Stimulated activated CD8-positive, alpha-beta memory T cell treated with anti-CD3 and anti-CD28 coated beads, Interleukin-15, amount 100 ng/mL, for 24 hours (primary cell): ENCODE measurements at regions not wholly inside any gene's neighbourhood (a gene's known extent, or its start where the extent isn't known, plus 50 kb on each side); places are given as distances from the start of the nearest gene placed in this dataset.
"Not testable (repeated sequence)": the region's sequence is repeated elsewhere in the genome, so short reads cannot be mapped to it uniquely, and the experiment has no call there.

ENCODE experiments used
- DNase-seq: peaks from one replicate; pipeline ENCODE4 v3.0.0-alpha.2; 2020; ENCODE audit warnings: low read depth

- no peak for DNase-seq
These were observed 589.6 kb upstream of the FAM98A start for GRCh38 chr2:34188464-34189303.

GRCh38 chr2:34179511-34179910 lies 580.4 kb upstream of the FAM98A start:
- no peak for DNase-seq

GRCh38 chr2:34178482-34178881 lies 579.4 kb upstream of the FAM98A start:
- no peak for DNase-seq

GRCh38 chr2:34176693-34177092 lies 577.6 kb upstream of the FAM98A start:
- no peak for DNase-seq

- no peak for DNase-seq
These were observed 575.4 kb upstream of the FAM98A start for GRCh38 chr2:34174506-34174905.

- no peak for DNase-seq
These were observed 563.1 kb upstream of the FAM98A start for GRCh38 chr2:34162231-34162630.

GRCh38 chr2:34161549-34161948 lies 562.5 kb upstream of the FAM98A start:
- no peak for DNase-seq

- DNase-seq = no peak
These were observed 560.8 kb upstream of the FAM98A start for GRCh38 chr2:34159901-34160300.

- no peak for DNase-seq
These were observed 554.4 kb upstream of the FAM98A start for GRCh38 chr2:34153484-34153883.

GRCh38 chr2:34147780-34148179 lies 548.7 kb upstream of the FAM98A start:
- DNase-seq = no peak

GRCh38 chr2:34143149-34143548 lies 544.0 kb upstream of the FAM98A start:
- no peak for DNase-seq

GRCh38 chr2:34142531-34143008 lies 543.5 kb upstream of the FAM98A start:
- DNase-seq = not testable (repeated sequence)

- DNase-seq = not testable (repeated sequence)
These were observed 534.0 kb upstream of the FAM98A start for GRCh38 chr2:34133065-34133464.

GRCh38 chr2:34126279-34126678 lies 527.2 kb upstream of the FAM98A start:
- DNase-seq = no peak

- no peak for DNase-seq
These were observed 525.1 kb upstream of the FAM98A start for GRCh38 chr2:34123996-34124785.

GRCh38 chr2:34121076-34121475 lies 522.0 kb upstream of the FAM98A start:
- DNase-seq = no peak

GRCh38 chr2:34115076-34115475 lies 516.0 kb upstream of the FAM98A start:
- no peak for DNase-seq

GRCh38 chr2:34112161-34112560 lies 513.1 kb upstream of the FAM98A start:
- DNase-seq = no peak

- DNase-seq = no peak
These were observed 511.3 kb upstream of the FAM98A start for GRCh38 chr2:34110392-34110791.

- DNase-seq = no peak
These were observed 508.7 kb upstream of the FAM98A start for GRCh38 chr2:34107811-34108210.

GRCh38 chr2:34105006-34105767 lies 506.1 kb upstream of the FAM98A start:
- no peak for DNase-seq

GRCh38 chr2:34104601-34105000 lies 505.5 kb upstream of the FAM98A start:
- DNase-seq = no peak
